GM19351 (cell line): ENCODE measurements at regions not wholly inside any gene's neighbourhood (a gene's known extent, or its start where the extent isn't known, plus 50 kb on each side); places are given as distances from the start of the nearest gene placed in this dataset.

Experiments
- ATAC-seq: cut with Tn5 transposase; IDR thresholded peaks from one replicate; pipeline ENCODE4 v1.9.1; 2021; ENCODE audit warnings: mild to moderate bottlenecking, moderate library complexity; ENCODE audit not compliant: unreplicated experiment

GRCh38 chr15:37847776-37848175 lies 86.7 kb upstream of the TMCO5A start:
- ATAC-seq = no peak

GRCh38 chr15:37856109-37856508 lies 78.3 kb upstream of the TMCO5A start:
- no peak for ATAC-seq

GRCh38 chr15:37860896-37861295 lies 73.5 kb upstream of the TMCO5A start:
- ATAC-seq = no peak

- ATAC-seq = no peak
Measured at GRCh38 chr15:37865687-37866086, 68.8 kb upstream of the TMCO5A start.

GRCh38 chr15:37870711-37871110 lies 63.7 kb upstream of the TMCO5A start:
- ATAC-seq = no peak

GRCh38 chr15:37872661-37873060 lies 61.8 kb upstream of the TMCO5A start:
- no peak for ATAC-seq

- ATAC-seq = no peak
Measured at GRCh38 chr15:37873336-37873735, 61.1 kb upstream of the TMCO5A start.

GRCh38 chr15:37876900-37877299 lies 57.5 kb upstream of the TMCO5A start:
- no peak for ATAC-seq

- ATAC-seq = no peak
Measured at GRCh38 chr15:37877851-37878741, 56.3 kb upstream of the TMCO5A start.

GRCh38 chr15:37880009-37880834 lies 54.2 kb upstream of the TMCO5A start:
- peak; percentile 49 for ATAC-seq

- no peak for ATAC-seq
Measured at GRCh38 chr15:37880835-37881153, 53.6 kb upstream of the TMCO5A start.

GRCh38 chr15:37881237-37882013 lies 53.0 kb upstream of the TMCO5A start:
- ATAC-seq = no peak

GRCh38 chr15:37882640-37883039 lies 51.8 kb upstream of the TMCO5A start:
- no peak for ATAC-seq
